ENCODE measurements at regions not wholly inside any gene's neighbourhood (a gene's known extent, or its start where the extent isn't known, plus 50 kb on each side); places are given as distances from the start of the nearest gene placed in this dataset.

GRCh38 chr2:15753233-15753798 lies 161.6 kb downstream of the DDX1 start:
- TF ChIP-seq CTCF (IDR thresholded peaks at IDR 0.05 in 8 of 11, conservative IDR thresholded peaks at IDR 0.05 in 3 of 11) (no peak), POLR2AphosphoS5 (IDR thresholded peaks at IDR 0.05) (no peak)

Data from spleen (tissue), 7 donors.